ENCODE measurements at regions not wholly inside any gene's neighbourhood (a gene's known extent, or its start where the extent isn't known, plus 50 kb on each side); places are given as distances from the start of the nearest gene placed in this dataset.

DNA sequence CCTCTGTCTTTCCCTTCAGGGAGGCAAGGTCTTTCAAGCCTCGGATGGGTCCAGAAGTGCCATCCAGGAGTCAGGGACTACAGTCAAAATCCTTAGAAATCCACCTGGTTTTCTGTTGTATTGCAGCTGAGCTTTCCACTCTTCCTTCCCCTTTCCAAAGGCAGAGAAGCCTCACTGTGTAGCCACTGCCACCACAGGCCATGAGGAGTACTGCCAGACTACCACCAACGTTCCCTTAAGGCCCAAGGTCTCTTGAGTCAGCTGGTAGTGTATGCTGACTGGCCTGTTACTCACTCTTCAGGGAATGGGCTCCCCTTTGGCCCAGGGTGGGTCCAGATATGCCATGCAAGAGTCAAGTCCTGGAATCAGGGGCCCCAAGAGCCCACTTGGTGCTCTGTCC lies 1454.1 kb downstream of the PCDH19 start:
- H3K4me2 ChIP-seq (replicated peaks; ENCODE audit: extremely low read depth, low read length, poor library complexity, severe bottlenecking) = no peak overlapping the region
- H3K4me3 Mint-ChIP-seq = no peak overlapping the region
- H3K9me3 ChIP-seq (replicated peaks in 1 of 2; ENCODE audit: control insufficient read depth in 1 of 2, insufficient read depth in 1 of 2, low read length in 2 of 2) = peaks cover 5 to 12% of the 10 kb centered on the region in 2 donors
- H3K36me3 Mint-ChIP-seq = no peaks in the 10 kb centered on the region
- H3K4me3 ChIP-seq (replicated peaks in 1 of 3; ENCODE audit: low read depth in 2 of 3, low read length in 3 of 3) = no peak overlapping the region
- H3K27me3 Mint-ChIP-seq (ENCODE audit: low read depth in 3 of 3) = no peaks in the 10 kb centered on the region
- H3K9ac ChIP-seq (ENCODE audit: insufficient read depth, low read length, poor library complexity, severe bottlenecking) = no peak overlapping the region
- H3K4me1 Mint-ChIP-seq = no peaks in the 10 kb centered on the region
- TF ChIP-seq, protein P1, sequence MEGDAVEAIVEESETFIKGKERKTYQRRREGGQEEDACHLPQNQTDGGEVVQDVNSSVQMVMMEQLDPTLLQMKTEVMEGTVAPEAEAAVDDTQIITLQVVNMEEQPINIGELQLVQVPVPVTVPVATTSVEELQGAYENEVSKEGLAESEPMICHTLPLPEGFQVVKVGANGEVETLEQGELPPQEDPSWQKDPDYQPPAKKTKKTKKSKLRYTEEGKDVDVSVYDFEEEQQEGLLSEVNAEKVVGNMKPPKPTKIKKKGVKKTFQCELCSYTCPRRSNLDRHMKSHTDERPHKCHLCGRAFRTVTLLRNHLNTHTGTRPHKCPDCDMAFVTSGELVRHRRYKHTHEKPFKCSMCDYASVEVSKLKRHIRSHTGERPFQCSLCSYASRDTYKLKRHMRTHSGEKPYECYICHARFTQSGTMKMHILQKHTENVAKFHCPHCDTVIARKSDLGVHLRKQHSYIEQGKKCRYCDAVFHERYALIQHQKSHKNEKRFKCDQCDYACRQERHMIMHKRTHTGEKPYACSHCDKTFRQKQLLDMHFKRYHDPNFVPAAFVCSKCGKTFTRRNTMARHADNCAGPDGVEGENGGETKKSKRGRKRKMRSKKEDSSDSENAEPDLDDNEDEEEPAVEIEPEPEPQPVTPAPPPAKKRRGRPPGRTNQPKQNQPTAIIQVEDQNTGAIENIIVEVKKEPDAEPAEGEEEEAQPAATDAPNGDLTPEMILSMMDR (IDR thresholded peaks at IDR 0.05) = no peak
- H3K27me3 ChIP-seq (ENCODE audit: control insufficient read depth in 2 of 2, insufficient read depth in 2 of 2, low read length in 2 of 2) = no peaks in the 10 kb centered on the region
- no peak overlapping the region for H2AFZ ChIP-seq (ENCODE audit: insufficient read depth, low read depth, low read length, poor library complexity, severe bottlenecking)
- WGBS (ENCODE audit: insufficient coverage) = no CpG with 5 or more reads among the region's 2 CpGs
- intact Hi-C loops (cut with micrococcal nuclease) = no loop called here
- peaks cover 0 to 9% (median 4%) of the 10 kb centered on the region in 7 donors for H3K9me3 Mint-ChIP-seq
- DNase-seq = no peak
- H3K79me2 ChIP-seq (ENCODE audit: insufficient read depth, low read length) = no peaks in the 10 kb centered on the region
- H3K27ac Mint-ChIP-seq = no peak overlapping the region
- no peaks in the 10 kb centered on the region for H3K36me3 ChIP-seq (replicated peaks in 1 of 2; ENCODE audit: control insufficient read depth in 1 of 2, insufficient read depth in 2 of 2, low read length in 2 of 2)
- no peak overlapping the region for H3K27ac ChIP-seq (ENCODE audit: low read depth in 1 of 2, low read length in 2 of 2)
- H3K4me1 ChIP-seq (ENCODE audit: control insufficient read depth in 1 of 2, insufficient read depth in 2 of 2, low read length in 2 of 2) = no peaks in the 10 kb centered on the region
- no peaks in the 10 kb centered on the region for H4K20me1 ChIP-seq (ENCODE audit: insufficient read depth, low read length)

DNA sequence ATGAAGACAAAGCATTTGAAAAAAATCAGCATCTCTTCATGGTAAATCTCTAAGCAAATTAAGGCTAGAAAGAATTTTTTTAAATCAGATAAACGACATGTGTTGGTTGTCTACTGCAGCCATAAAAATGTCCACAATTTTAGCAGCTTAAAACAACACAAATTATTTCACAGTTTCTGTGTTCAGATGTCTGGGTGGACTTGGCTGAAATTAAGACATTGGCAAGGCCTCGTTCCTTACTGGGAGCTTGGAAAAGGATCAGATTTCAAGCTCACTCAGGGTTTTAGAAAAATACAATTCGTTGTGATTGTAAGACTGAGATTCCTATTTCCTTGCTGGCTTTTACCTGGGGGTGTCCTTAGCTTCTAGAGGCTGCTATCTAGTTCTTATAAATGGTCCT lies 1470.6 kb downstream of the PCDH19 start:
- no peaks in the 10 kb centered on the region for H3K36me3 Mint-ChIP-seq
- H3K27me3 Mint-ChIP-seq (ENCODE audit: low read depth in 3 of 3) = no peaks in the 10 kb centered on the region
- H3K4me1 Mint-ChIP-seq = no peaks in the 10 kb centered on the region
- Histone ChIP-seq H3K4me1 (ENCODE audit: control insufficient read depth in 1 of 2, insufficient read depth in 2 of 2, low read length in 2 of 2) (no peaks in the 10 kb centered on the region), H3K27me3 (ENCODE audit: control insufficient read depth in 2 of 2, insufficient read depth in 2 of 2, low read length in 2 of 2) (no peaks in the 10 kb centered on the region), H4K20me1 (ENCODE audit: insufficient read depth, low read length) (no peaks in the 10 kb centered on the region), H3K79me2 (ENCODE audit: insufficient read depth, low read length) (no peaks in the 10 kb centered on the region), H3K36me3 (replicated peaks in 1 of 2; ENCODE audit: control insufficient read depth in 1 of 2, insufficient read depth in 2 of 2, low read length in 2 of 2) (no peaks in the 10 kb centered on the region), H3K9ac (ENCODE audit: insufficient read depth, low read length, poor library complexity, severe bottlenecking) (no peak overlapping the region), H3K4me3 (replicated peaks in 1 of 3; ENCODE audit: low read depth in 2 of 3, low read length in 3 of 3) (no peak overlapping the region), H3K9me3 (replicated peaks in 1 of 2; ENCODE audit: control insufficient read depth in 1 of 2, insufficient read depth in 1 of 2, low read length in 2 of 2) (no peaks in the 10 kb centered on the region), H3K4me2 (replicated peaks; ENCODE audit: extremely low read depth, low read length, poor library complexity, severe bottlenecking) (no peak overlapping the region), H3K27ac (ENCODE audit: low read depth in 1 of 2, low read length in 2 of 2) (no peak overlapping the region), H2AFZ (ENCODE audit: insufficient read depth, low read depth, low read length, poor library complexity, severe bottlenecking) (no peak overlapping the region)
- H3K9me3 Mint-ChIP-seq = no peaks in the 10 kb centered on the region
- TF ChIP-seq, protein P1 (IDR thresholded peaks at IDR 0.05) = no peak
- no CpG with 5 or more reads among the region's 3 CpGs for WGBS (ENCODE audit: insufficient coverage)
- H3K4me3 Mint-ChIP-seq = no peak overlapping the region
- DNase-seq = no peak
- no peak overlapping the region for H3K27ac Mint-ChIP-seq
- intact Hi-C loops (cut with micrococcal nuclease) = no loop called here
